Vagina (tissue), 2 donors: ENCODE measurements at regions not wholly inside any gene's neighbourhood (a gene's known extent, or its start where the extent isn't known, plus 50 kb on each side); places are given as distances from the start of the nearest gene placed in this dataset.

Source experiments
- DNase-seq, 2 donors: peaks; one replicate each; pipeline ENCODE4 v3.0.0-alpha.2; 2017; ENCODE audit errors: extremely low spot score in 2 of 2
- H3K27ac ChIP-seq: fragments of 200-600 bp; sonication (generic); one replicate; pipeline ENCODE4 v1.5.1; 2019
- H3K27me3 ChIP-seq: fragments of 200-600 bp; sonication (generic); one replicate; pipeline ENCODE4 v1.5.1; 2019
- H3K36me3 ChIP-seq, 2 donors: fragments of 200-600 bp; sonication (generic); one replicate each; pipeline ENCODE4 v1.5.1; 2017 to 2019
- H3K4me1 ChIP-seq: fragments of 200-600 bp; sonication (generic); one replicate; pipeline ENCODE4 v1.5.1; 2019
- H3K4me3 ChIP-seq, 2 donors: fragments of 200-600 bp; sonication (generic); 1 replicate in 1 of 2; 2 replicates in 1 of 2; pipeline ENCODE4 v1.5.1; 2016 to 2019
- H3K9me3 ChIP-seq: fragments of 200-600 bp; sonication (generic); one replicate; pipeline ENCODE4 v1.5.1; 2019
- CTCF ChIP-seq, 3 experiments: fragments of 450-650 bp in 2 of 3; fragments of 200-600 bp in 1 of 3; sonication (generic) in 1 of 3; IDR thresholded peaks; one replicate each; pipeline ENCODE4 v1.5.1; 2017 to 2019; ENCODE audit warnings: antibody characterized with exemption in 3 of 3, mild to moderate bottlenecking in 2 of 3, moderate library complexity in 2 of 3
- POLR2A ChIP-seq, 2 donors: fragments of 450-650 bp; IDR thresholded peaks; one replicate each; pipeline ENCODE4 v1.6.1; 2017; ENCODE audit warnings: antibody characterized with exemption in 2 of 2, mild to moderate bottlenecking in 2 of 2, moderate library complexity in 2 of 2
- POLR2AphosphoS5 ChIP-seq, 2 donors: sonication (generic); formaldehyde crosslinking; IDR thresholded peaks; one replicate each; pipeline ENCODE4 v1.9.0; 2017; ENCODE audit warnings: antibody characterized with exemption in 2 of 2, mild to moderate bottlenecking in 2 of 2, low read depth in 1 of 2; ENCODE audit not compliant: insufficient read depth in 1 of 2
- intact Hi-C: fragments of 100-400 bp; cut with DNase I; formaldehyde crosslinking; loops from one replicate; pipeline ENCODE4 v1.15.1; 2023

DNA sequence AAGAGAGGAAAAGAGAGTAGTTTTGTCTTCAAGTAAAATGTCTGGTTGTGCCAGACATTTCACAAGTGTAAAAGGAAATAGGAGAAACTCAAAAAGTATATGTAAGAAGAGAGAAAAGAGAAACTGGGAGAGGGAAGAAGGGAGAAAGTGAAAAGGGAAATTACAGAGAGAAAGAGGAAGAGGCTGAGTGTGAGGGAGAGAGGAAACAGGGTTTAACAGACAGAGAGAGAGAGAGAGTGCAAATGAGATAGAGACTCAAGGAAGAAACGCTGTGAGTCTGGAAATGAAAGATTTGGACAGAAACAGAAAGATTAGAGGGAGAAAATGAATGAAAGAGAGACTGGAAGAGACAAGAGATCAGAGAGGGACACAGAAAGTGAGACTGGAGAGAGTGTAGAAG, 806.2 kb downstream of the PLA2G4A start:
- no peaks in the 10 kb centered on the region for H3K9me3 ChIP-seq
- no peaks in the 10 kb centered on the region for H3K4me1 ChIP-seq
- H3K27ac ChIP-seq, result no peak overlapping the region
- no peaks in the 10 kb centered on the region for H3K36me3 ChIP-seq
- intact Hi-C loops, result no loop called here
- H3K27me3 ChIP-seq, result no peaks in the 10 kb centered on the region
- no peak for DNase-seq
- H3K4me3 ChIP-seq, result no peak overlapping the region
- TF ChIP-seq CTCF (IDR thresholded peaks at IDR 0.05), result no peak
- no peak for TF ChIP-seq POLR2AphosphoS5 (IDR thresholded peaks at IDR 0.05; ENCODE audit: insufficient read depth in 1 of 2, low read depth in 1 of 2)
- no peak for TF ChIP-seq POLR2A (IDR thresholded peaks at IDR 0.05)

GRCh38 chr1:187638733-187639434, 810.1 kb downstream of the PLA2G4A start:
- no peak for TF ChIP-seq POLR2AphosphoS5 (IDR thresholded peaks at IDR 0.05; ENCODE audit: insufficient read depth in 1 of 2, low read depth in 1 of 2)
- no peak for TF ChIP-seq CTCF (IDR thresholded peaks at IDR 0.05)
- no peak for TF ChIP-seq POLR2A (IDR thresholded peaks at IDR 0.05)
- Histone ChIP-seq H3K4me3 (no peak overlapping the region), H3K27me3 (no peaks in the 10 kb centered on the region), H3K4me1 (no peaks in the 10 kb centered on the region), H3K27ac (no peak overlapping the region), H3K36me3 (no peaks in the 10 kb centered on the region), H3K9me3 (no peaks in the 10 kb centered on the region)
- no peak for DNase-seq
- intact Hi-C loops, result no loop called here

DNA sequence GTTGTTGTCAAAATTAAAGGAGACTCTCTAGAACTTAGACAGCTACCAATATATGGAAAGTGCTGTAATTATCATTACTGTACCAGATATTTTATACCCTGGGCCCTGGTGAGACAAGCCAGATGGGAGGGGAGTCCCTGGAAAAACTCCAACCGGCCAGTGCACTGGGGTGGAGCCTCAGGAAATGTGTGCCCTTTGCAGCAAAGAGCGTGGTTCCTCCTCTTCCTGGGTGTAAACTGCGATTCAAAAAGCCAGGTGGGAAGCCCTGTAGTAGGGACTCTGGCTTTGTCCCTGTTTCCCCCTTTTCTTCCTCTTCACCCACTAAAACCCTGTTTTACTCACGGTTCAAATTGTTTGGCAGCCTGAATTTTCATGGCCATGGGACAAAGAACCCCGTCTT, 812.3 kb downstream of the PLA2G4A start:
- Histone ChIP-seq H3K36me3 (no peaks in the 10 kb centered on the region), H3K27ac (no peak overlapping the region), H3K27me3 (no peaks in the 10 kb centered on the region), H3K4me3 (no peak overlapping the region), H3K4me1 (no peaks in the 10 kb centered on the region), H3K9me3 (no peaks in the 10 kb centered on the region)
- intact Hi-C loops, result no loop called here
- TF ChIP-seq CTCF (IDR thresholded peaks at IDR 0.05) (no peak), POLR2AphosphoS5 (IDR thresholded peaks at IDR 0.05; ENCODE audit: insufficient read depth in 1 of 2, low read depth in 1 of 2) (no peak), POLR2A (IDR thresholded peaks at IDR 0.05) (no peak)
- no peak for DNase-seq

- TF ChIP-seq POLR2AphosphoS5 (IDR thresholded peaks at IDR 0.05; ENCODE audit: insufficient read depth in 1 of 2, low read depth in 1 of 2) (no peak), CTCF (IDR thresholded peaks at IDR 0.05) (no peak), POLR2A (IDR thresholded peaks at IDR 0.05) (no peak)
- H3K4me1 ChIP-seq, result no peaks in the 10 kb centered on the region
- DNase-seq, result no peak
- H3K36me3 ChIP-seq, result no peaks in the 10 kb centered on the region
- H3K27me3 ChIP-seq, result no peaks in the 10 kb centered on the region
- intact Hi-C loops, result no loop called here
- no peaks in the 10 kb centered on the region for H3K9me3 ChIP-seq
- H3K27ac ChIP-seq, result no peak overlapping the region
- H3K4me3 ChIP-seq, result no peak overlapping the region
Observed at GRCh38 chr1:187641463-187641862, 812.7 kb downstream of the PLA2G4A start.

- TF ChIP-seq POLR2A (IDR thresholded peaks at IDR 0.05) (no peak), POLR2AphosphoS5 (IDR thresholded peaks at IDR 0.05; ENCODE audit: insufficient read depth in 1 of 2, low read depth in 1 of 2) (no peak), CTCF (IDR thresholded peaks at IDR 0.05) (no peak)
- Histone ChIP-seq H3K36me3 (no peaks in the 10 kb centered on the region), H3K4me3 (no peak overlapping the region), H3K9me3 (no peaks in the 10 kb centered on the region), H3K4me1 (no peaks in the 10 kb centered on the region), H3K27me3 (no peaks in the 10 kb centered on the region), H3K27ac (no peak overlapping the region)
- no peak for DNase-seq
- intact Hi-C loops, result no loop called here
Observed at GRCh38 chr1:187641907-187642306, 813.2 kb downstream of the PLA2G4A start.
